ENCODE measurements at regions not wholly inside any gene's neighbourhood (a gene's known extent, or its start where the extent isn't known, plus 50 kb on each side); places are given as distances from the start of the nearest gene placed in this dataset.
A peak's percentile ranks its signal among the peaks of the same experiment; 100 is the strongest.

DNA sequence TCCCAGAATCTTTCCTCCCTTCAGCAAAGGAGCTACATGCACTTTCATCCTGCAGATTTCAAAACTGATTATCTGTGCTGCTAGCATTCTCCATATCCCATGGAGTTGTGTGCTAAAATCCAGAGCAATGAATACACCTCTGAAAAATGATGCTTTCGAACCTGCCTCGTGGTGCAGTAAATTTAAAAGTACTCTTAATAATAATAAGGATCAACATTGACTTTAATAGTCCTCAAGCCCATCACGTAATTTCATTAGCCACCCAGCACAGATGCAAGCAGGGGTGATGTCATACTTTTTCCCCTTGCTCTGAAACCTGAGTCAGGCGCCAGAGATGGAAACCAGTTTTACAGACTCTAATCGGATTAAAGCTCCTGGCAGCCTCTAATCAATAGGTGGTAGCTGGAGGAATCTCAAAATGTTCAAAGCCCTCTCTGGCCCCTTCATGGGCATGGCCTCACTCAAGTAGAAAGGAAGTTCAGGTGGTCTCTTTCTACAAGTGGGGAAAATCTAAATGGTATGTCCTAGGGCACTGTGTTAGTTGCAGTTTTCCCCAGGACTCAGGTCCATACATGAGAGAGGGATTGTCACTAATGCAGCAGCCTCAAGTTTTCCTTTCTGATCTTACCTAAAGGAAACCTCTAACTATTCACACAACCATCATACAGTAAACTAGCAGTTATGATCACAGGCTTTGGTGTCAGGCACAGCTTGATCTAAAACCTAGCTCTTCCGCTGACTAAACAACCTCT lies 221.6 kb upstream of the SLC30A5 start:
- Histone ChIP-seq H3K4me1 (no peaks in the 10 kb centered on the region), H3K4me2 (no peak overlapping the region), H3K27me3 (no peaks in the 10 kb centered on the region), H3K4me3 (no peak overlapping the region), H3K27ac (no peak overlapping the region), H3K9ac (no peak overlapping the region), H3K9me3 (no peaks in the 10 kb centered on the region), H4K20me1 (no peaks in the 10 kb centered on the region), H3K36me3 (no peaks in the 10 kb centered on the region)
- TF ChIP-seq Cebpa-rat (IDR thresholded peaks at IDR 0.05), result no peak

DNA sequence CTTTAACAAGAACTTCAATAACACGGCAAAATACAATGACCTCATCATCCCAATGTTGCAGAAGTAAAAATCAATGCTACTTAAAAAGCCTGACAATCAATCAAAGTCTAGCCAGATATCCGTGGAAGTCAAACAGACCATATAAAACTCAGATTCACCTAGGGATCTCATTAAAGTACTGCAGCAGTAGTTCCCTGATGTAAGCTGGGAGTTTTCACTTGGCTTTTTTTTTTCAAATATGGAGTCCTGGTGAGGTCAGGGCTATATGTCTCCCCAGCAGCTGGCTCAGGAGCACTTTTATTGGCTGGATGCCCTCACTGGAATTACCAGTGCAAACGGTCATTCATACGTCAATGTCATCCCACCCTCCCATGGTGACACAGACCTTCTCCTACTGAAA lies 220.6 kb upstream of the SLC30A5 start:
- no peak overlapping the region for H3K4me2 ChIP-seq
- no peaks in the 10 kb centered on the region for H3K36me3 ChIP-seq
- H3K27me3 ChIP-seq, result no peaks in the 10 kb centered on the region
- no peaks in the 10 kb centered on the region for H3K9me3 ChIP-seq
- H4K20me1 ChIP-seq, result no peaks in the 10 kb centered on the region
- no peak overlapping the region for H3K9ac ChIP-seq
- H3K4me1 ChIP-seq, result no peaks in the 10 kb centered on the region
- no peak overlapping the region for H3K4me3 ChIP-seq
- no peak overlapping the region for H3K27ac ChIP-seq
- TF ChIP-seq Cebpa-rat (IDR thresholded peaks at IDR 0.05), result no peak

DNA sequence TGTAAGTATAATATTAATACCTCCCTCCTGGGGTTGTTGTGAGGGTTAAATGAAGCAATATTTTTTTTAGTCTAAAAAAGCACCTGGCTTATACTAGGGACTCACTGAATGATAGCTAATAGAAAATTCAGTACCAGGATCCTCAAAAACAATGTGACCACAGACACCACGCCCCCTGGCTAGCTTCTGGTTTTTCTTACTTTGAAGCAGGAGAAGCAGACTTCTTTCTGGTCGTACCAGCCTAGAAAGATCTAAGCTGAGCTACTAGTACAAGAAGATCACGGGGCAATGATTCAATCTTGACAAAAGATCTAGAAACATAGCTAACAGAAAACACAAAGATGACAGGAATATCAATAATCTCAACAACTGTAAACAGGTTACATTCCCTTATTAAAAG lies 218.5 kb upstream of the SLC30A5 start:
- Histone ChIP-seq H3K36me3 (no peaks in the 10 kb centered on the region), H3K9me3 (no peaks in the 10 kb centered on the region), H3K4me3 (no peak overlapping the region), H3K27ac (no peak overlapping the region), H3K4me2 (no peak overlapping the region), H3K9ac (no peak overlapping the region), H3K27me3 (no peaks in the 10 kb centered on the region), H3K4me1 (no peaks in the 10 kb centered on the region), H4K20me1 (no peaks in the 10 kb centered on the region)
- TF ChIP-seq Cebpa-rat (IDR thresholded peaks at IDR 0.05), result no peak

DNA sequence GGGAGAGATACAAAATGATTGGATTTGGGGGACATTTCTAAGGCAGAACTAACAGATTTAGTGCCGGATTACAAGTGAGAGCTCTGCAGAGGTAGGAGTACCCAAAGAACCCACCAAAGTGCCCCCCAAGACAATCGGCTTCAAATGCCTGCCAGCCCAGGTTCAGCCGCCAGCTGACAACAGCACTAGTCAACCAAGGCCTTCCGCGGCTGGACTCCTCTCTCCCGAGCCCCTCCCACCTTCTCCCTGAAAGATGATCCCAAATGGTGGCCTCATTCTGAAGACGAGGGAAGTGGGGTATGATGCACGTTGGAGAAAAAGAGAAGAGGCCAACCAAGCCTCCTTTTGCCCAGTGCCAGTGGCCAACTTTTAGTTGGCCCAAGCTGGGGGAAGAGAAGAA lies 210.4 kb upstream of the SLC30A5 start:
- Histone ChIP-seq H3K4me2 (0 out of 2 replicates have a peak overlapping the region, but pooled peaks have one; percentile 14), H3K4me1 (peaks cover 14% of the 10 kb centered on the region; the same call in 1 of the 2 replicates), H3K9me3 (no peaks in the 10 kb centered on the region), H3K4me3 (no peak overlapping the region), H3K27me3 (no peaks in the 10 kb centered on the region), H3K36me3 (no peaks in the 10 kb centered on the region), H4K20me1 (no peaks in the 10 kb centered on the region), H3K27ac (no peak overlapping the region), H3K9ac (no peak overlapping the region)
- TF ChIP-seq Cebpa-rat (IDR thresholded peaks at IDR 0.05), result no peak

DNA sequence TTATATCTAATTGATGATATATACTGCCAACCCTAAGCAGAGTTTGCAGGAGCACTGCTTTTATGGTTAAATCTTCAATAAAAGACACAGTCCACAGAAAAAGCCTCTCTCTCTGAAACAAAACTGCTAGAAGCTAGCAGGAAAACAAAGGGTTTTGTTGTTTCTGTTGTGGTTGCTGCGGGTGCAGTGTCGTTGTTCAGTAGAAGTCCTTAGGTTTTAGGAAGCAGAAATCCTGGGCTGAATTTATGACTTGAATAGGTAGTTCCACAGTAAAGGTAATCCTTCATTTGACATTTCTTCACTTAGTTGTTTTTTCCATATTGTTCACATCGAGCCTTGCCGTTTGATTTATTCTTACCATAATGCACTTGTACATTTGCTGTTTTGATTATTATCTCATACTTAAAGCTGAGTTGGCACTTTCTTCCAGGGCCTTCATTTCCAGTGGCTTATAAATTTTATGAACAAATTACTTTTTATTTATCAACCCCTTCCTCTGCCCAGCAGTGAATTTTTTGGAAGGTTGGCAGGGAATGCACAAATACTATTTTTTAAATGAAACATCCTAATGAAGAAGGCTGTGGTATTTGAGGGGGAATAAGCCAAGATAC lies 209.6 kb upstream of the SLC30A5 start:
- Histone ChIP-seq H4K20me1 (no peaks in the 10 kb centered on the region), H3K27ac (no peak overlapping the region), H3K9ac (no peak overlapping the region), H3K9me3 (no peaks in the 10 kb centered on the region), H3K27me3 (no peaks in the 10 kb centered on the region), H3K4me1 (peaks cover 14% of the 10 kb centered on the region; the same call in 1 of the 2 replicates), H3K4me2 (0 out of 2 replicates have a peak overlapping the region, but pooled peaks have one; percentile 14), H3K4me3 (no peak overlapping the region), H3K36me3 (no peaks in the 10 kb centered on the region)
- no peak for TF ChIP-seq Cebpa-rat (IDR thresholded peaks at IDR 0.05)

DNA sequence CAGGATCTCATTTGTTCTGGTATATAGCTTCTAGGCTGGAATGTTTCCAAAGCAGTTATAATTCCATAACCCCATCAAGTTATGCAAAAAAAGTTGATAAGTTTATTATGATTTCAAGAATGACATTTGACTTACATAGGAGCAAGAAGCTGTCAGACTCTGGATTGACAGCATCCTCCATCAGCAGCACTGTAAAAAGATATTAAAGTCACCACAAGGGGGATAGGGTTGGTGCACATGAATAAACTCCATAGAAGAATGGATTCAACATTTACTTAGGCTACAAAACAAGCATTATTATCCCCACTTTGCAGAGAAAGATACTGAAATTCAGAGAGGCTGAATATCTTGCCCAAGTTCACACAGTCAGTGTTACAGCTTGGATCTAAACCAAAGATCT lies 208.9 kb upstream of the SLC30A5 start:
- Histone ChIP-seq H3K4me1 (peaks cover 14% of the 10 kb centered on the region; the same call in 1 of the 2 replicates), H3K4me3 (no peak overlapping the region), H4K20me1 (no peaks in the 10 kb centered on the region), H3K36me3 (no peaks in the 10 kb centered on the region), H3K9me3 (no peaks in the 10 kb centered on the region), H3K27ac (no peak overlapping the region), H3K27me3 (no peaks in the 10 kb centered on the region), H3K4me2 (no peak overlapping the region), H3K9ac (no peak overlapping the region)
- no peak for TF ChIP-seq Cebpa-rat (IDR thresholded peaks at IDR 0.05)

DNA sequence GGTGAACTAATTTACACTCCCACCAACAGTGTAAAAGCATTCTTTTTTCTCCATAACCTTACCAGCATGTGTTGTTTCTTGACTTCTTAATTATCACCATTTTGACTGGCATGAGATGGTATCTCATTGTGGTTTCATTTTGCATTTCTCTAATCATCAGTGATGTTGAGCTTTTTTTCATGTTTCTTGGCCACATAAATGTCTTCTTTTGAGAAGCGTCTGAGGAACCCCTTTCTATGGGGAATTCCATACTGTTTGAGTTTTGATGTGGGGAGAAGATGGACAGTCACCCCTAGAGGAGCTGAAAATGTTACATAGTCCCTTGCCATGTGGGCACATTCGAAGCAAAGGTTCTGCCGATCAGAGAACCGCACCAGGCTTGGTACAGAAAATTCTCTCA lies 207.0 kb upstream of the SLC30A5 start:
- H3K27ac ChIP-seq, result no peak overlapping the region
- TF ChIP-seq Cebpa-rat (IDR thresholded peaks at IDR 0.05), result no peak
- H3K4me1 ChIP-seq, result peaks cover 14% of the 10 kb centered on the region; the same call in 1 of the 2 replicates
- no peaks in the 10 kb centered on the region for H3K27me3 ChIP-seq
- no peaks in the 10 kb centered on the region for H3K9me3 ChIP-seq
- no peaks in the 10 kb centered on the region for H4K20me1 ChIP-seq
- H3K9ac ChIP-seq, result no peak overlapping the region
- H3K4me2 ChIP-seq, result no peak overlapping the region
- no peaks in the 10 kb centered on the region for H3K36me3 ChIP-seq
- no peak overlapping the region for H3K4me3 ChIP-seq

DNA sequence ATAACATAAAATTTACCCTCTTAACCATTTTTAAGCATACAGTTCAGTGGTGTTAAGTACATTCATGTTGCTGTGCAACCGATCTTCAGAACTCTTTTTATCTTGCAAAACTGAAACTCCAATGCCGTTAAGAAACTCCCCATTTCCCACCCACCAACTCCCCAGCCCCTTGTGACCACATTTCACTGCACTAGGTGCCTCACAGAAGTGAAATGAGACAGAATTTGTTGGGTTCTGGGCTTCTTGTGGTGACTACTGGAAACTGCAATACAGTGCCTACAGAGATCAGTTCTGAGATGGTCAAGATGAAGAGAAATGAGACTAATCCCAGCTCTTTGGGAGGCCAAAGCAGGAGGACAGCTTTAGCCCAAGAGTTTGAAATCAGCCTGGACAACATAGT lies 202.1 kb upstream of the SLC30A5 start:
- Histone ChIP-seq H3K9ac (no peak overlapping the region), H3K4me3 (no peak overlapping the region), H3K9me3 (no peaks in the 10 kb centered on the region), H4K20me1 (no peaks in the 10 kb centered on the region), H3K4me2 (no peak overlapping the region), H3K27ac (no peak overlapping the region), H3K36me3 (no peaks in the 10 kb centered on the region), H3K4me1 (no peaks in the 10 kb centered on the region), H3K27me3 (no peaks in the 10 kb centered on the region)
- TF ChIP-seq Cebpa-rat (IDR thresholded peaks at IDR 0.05), result no peak

DNA sequence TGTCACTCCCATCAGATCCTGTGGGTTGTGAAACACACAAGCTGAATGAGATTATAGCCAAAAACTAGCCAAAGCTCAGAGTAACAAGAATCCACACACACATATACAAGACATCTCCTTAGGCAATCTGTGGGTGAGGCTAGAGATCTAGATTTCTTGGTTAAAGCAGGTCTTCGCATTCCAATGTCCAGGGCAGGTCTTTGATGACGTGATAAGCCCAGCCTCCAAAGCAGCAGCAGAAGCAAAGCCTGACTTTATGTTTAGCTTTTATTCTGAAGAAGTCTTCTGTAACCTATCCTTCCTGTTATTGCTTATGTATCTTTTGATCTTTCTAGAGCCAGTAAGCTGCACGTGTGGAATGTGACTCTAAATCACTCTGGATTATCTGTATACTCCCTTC lies 199.1 kb upstream of the SLC30A5 start:
- Histone ChIP-seq H4K20me1 (no peaks in the 10 kb centered on the region), H3K36me3 (no peaks in the 10 kb centered on the region), H3K27me3 (no peaks in the 10 kb centered on the region), H3K4me2 (no peak overlapping the region), H3K4me1 (no peaks in the 10 kb centered on the region), H3K4me3 (no peak overlapping the region), H3K9ac (no peak overlapping the region), H3K9me3 (no peaks in the 10 kb centered on the region), H3K27ac (no peak overlapping the region)
- TF ChIP-seq Cebpa-rat (IDR thresholded peaks at IDR 0.05), result no peak

DNA sequence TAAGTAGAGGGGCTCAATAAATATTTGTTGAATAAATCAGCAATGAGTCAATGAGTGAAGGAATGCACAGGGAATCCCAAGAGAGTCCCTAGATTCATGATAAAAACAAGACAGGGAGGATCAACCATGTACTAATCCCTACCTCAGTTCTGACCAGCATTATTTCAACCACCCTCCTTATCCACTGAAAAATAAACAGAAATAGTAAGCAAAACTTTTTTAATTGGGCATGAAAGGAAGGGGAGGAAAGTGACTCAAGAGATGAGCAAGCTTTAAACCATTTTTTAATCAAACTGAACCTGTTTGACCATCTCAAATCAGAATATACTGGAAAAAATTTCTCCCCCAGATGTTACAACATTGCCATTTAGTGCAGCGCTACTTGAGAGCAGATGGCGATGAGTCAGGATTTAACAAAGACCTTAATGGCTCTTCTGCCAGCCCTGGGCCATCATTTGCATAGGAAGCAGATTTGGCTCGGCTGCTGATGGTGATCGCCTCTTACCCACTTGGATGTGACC lies 194.8 kb upstream of the SLC30A5 start:
- Histone ChIP-seq H3K4me2 (no peak overlapping the region), H4K20me1 (no peaks in the 10 kb centered on the region), H3K36me3 (no peaks in the 10 kb centered on the region), H3K9ac (no peak overlapping the region), H3K4me1 (no peaks in the 10 kb centered on the region), H3K27ac (no peak overlapping the region), H3K9me3 (no peaks in the 10 kb centered on the region), H3K4me3 (no peak overlapping the region), H3K27me3 (no peaks in the 10 kb centered on the region)
- TF ChIP-seq Cebpa-rat (IDR thresholded peaks at IDR 0.05), result no peak
